Panc1 (cell line): ENCODE measurements at regions not wholly inside any gene's neighbourhood (a gene's known extent, or its start where the extent isn't known, plus 50 kb on each side); places are given as distances from the start of the nearest gene placed in this dataset.

ENCODE experiments used
- ATAC-seq: fragments of 200-7000 bp; cut with Tn5 transposase; 2 replicates; pipeline ENCODE4 v1.9.1; 2020; ENCODE audit warnings: mild to moderate bottlenecking, moderate library complexity
- BruUV-seq: library from RNA; stranded (reverse); fragments of 400-500 nt; replicated peaks from 2 replicates; lab custom pipeline; 2021; lab: Mats Ljungman, UMichigan
- CTCF ChIA-PET: fragments of 300-600 bp; sonication (Branson Sonifier 250); formaldehyde crosslinking; loops from one replicate; lab custom pipeline; 2022; ENCODE audit warnings: antibody characterized with exemption; lab: Charles Lee
- POLR2A ChIA-PET: fragments of 300-600 bp; sonication (Branson Sonifier 250); formaldehyde crosslinking; loops from one replicate; lab custom pipeline; 2022; ENCODE audit warnings: antibody characterized with exemption; lab: Charles Lee
- DNase-seq: peaks from one replicate; pipeline ENCODE4 v3.0.0-alpha.2; 2010; ENCODE audit warnings: low read depth, low spot score
- H3K27ac ChIP-seq: 2 replicates; pipeline ENCODE4 v1.5.1; 2011; ENCODE audit warnings: mild to moderate bottlenecking, low read length, inconsistent platforms
- H3K27me3 ChIP-seq: fragments of 200-500 bp; sonication (Bioruptor generic); 2 replicates; pipeline ENCODE4 v1.6.0; 2014; ENCODE audit warnings: low read length, inconsistent platforms; ENCODE audit not compliant: control insufficient read depth, insufficient read depth
- H3K36me3 ChIP-seq: fragments of 200-500 bp; sonication (Bioruptor generic); 2 replicates; pipeline ENCODE4 v1.5.1; 2014; ENCODE audit warnings: inconsistent platforms, mild to moderate bottlenecking, low read length, moderate library complexity; ENCODE audit not compliant: control insufficient read depth, insufficient read depth
- H3K4me1 ChIP-seq: 2 replicates; pipeline ENCODE4 v1.5.1; 2011; ENCODE audit warnings: inconsistent platforms, mild to moderate bottlenecking, low read length, moderate library complexity; ENCODE audit not compliant: control insufficient read depth, insufficient read depth
- H3K4me3 ChIP-seq, 2 experiments: 2 replicates each; pipeline ENCODE4 v1.5.1; 2011 to 2012; ENCODE audit warnings: low read depth in 2 of 2, low read length in 2 of 2, mild to moderate bottlenecking in 2 of 2, inconsistent platforms in 1 of 2, moderate library complexity in 1 of 2
- H3K9me3 ChIP-seq: fragments of 200-500 bp; sonication (Bioruptor generic); 2 replicates; pipeline ENCODE4 v1.5.1; 2014; ENCODE audit warnings: low read depth, mild to moderate bottlenecking, inconsistent platforms, low read length, moderate library complexity; ENCODE audit not compliant: control insufficient read depth, insufficient read depth
- CTCF ChIP-seq: fragments of 450-650 bp; IDR thresholded peaks from 2 replicates; pipeline ENCODE4 v1.5.1; 2017; ENCODE audit warnings: mild to moderate bottlenecking
- POLR2AphosphoS5 ChIP-seq: IDR thresholded peaks from 2 replicates; pipeline ENCODE4 v1.6.1; 2012; ENCODE audit warnings: mild to moderate bottlenecking, low read depth, low read length, moderate library complexity
- SIN3A ChIP-seq: IDR thresholded peaks from 2 replicates; pipeline ENCODE4 v1.6.1; 2012; ENCODE audit warnings: low read depth, mild to moderate bottlenecking, low read length, moderate library complexity, borderline replicate concordance; ENCODE audit not compliant: insufficient read depth
- TCF7L2 ChIP-seq: IDR thresholded peaks from 2 replicates; pipeline ENCODE4 v1.6.1; 2011; ENCODE audit warnings: mild to moderate bottlenecking, low read depth, low read length, inconsistent platforms
- in situ Hi-C: cut with HindIII; loops from 2 replicates; pipeline ENCODE4 v1.10.0; 2016; ENCODE audit warnings: low sequenced_read_pairs, low pct_unique_long_range_greater_than_20kb
- intact Hi-C: fragments of 100-400 bp; cut with micrococcal nuclease; formaldehyde crosslinking; loops from one replicate; pipeline ENCODE4 v1.10.0; 2022; ENCODE audit not compliant: unreplicated experiment
- TF ChIP-seq, protein P1 (sequence below), 2 experiments: IDR thresholded peaks; 2 replicates each; pipeline ENCODE4 v1.6.1; 2011 to 2012; ENCODE audit warnings: low read depth in 2 of 2, control low read depth in 1 of 2, low read length in 1 of 2, mild to moderate bottlenecking in 1 of 2, moderate library complexity in 1 of 2; ENCODE audit not compliant: insufficient read depth in 1 of 2

DNA sequence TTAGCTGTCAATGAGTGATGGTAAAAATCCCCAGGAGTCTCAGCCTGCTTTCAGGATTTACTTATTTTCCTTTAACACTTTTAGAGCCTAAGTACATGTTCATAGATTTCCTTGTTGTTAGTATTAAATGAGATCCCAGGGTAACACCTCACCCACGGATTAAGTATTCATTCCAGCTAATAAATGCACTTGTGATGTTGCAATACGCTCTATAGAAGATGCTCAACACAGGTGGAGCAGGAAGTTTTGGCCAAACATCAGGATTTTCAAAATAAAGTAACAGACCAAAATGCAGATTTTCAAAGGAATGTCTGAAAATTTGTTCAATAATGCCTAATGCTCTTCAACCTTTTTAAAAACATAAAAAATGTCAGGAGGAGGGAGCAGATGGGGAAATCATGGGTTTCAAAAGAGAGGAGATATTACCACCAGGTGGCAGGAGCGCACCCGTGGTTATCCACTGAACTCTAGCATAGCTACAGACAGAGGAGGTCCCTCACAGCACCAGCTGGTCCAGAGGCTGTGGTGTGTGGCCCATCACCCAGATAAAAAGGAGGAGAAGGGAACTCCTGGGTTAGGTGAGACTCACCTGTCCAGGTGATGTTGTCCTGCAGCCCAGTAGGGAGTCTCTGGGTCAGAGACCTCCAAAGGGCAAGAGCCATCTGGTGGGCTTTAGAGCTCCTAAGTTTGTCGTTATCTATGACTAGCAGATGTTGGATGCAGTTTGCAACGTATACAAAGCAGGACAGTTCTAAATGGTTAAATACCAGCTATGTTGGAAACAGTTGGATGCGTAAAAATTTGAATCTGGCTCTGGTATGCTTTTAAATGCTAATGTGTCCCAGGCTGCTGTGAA lies 1158.4 kb upstream of the TMEM132C start:
- ChIA-PET CTCF (interaction anchor here (0.5 kb wide), 1 partner anchor 398 kb away, joined by 7 read pairs; no protein-coding TSS in a partner anchor), POLR2A (no interaction called here)
- in situ Hi-C loops = no loop called here
- no peaks in the 10 kb centered on the region for H3K27me3 ChIP-seq
- H3K4me3 ChIP-seq = no peak overlapping the region
- TF ChIP-seq POLR2AphosphoS5 (no peak), CTCF (peak; percentile 71)
- no peaks in the 10 kb centered on the region for H3K9me3 ChIP-seq
- no TSS peak for BruUV-seq
- no peaks in the 10 kb centered on the region for H3K36me3 ChIP-seq
- DNase-seq = no peak
- H3K27ac ChIP-seq = no peak overlapping the region
- intact Hi-C loops = loop anchor here (5.0 kb wide), 1 partner anchor 274 kb away; no protein-coding TSS in a partner anchor
- no peaks in the 10 kb centered on the region for H3K4me1 ChIP-seq
- peak; percentile 77 for ATAC-seq

GRCh38 chr12:127113945-127114344 lies 1153.0 kb upstream of the TMEM132C start:
- in situ Hi-C loops (no loop called here), intact Hi-C loops (no loop called here)
- no peaks in the 10 kb centered on the region for H3K4me1 ChIP-seq
- H3K9me3 ChIP-seq = no peaks in the 10 kb centered on the region
- no TSS peak for BruUV-seq
- no peaks in the 10 kb centered on the region for H3K36me3 ChIP-seq
- no peak overlapping the region for H3K27ac ChIP-seq
- TF ChIP-seq TCF7L2 = no peak
- TF ChIP-seq POLR2AphosphoS5 = no peak
- no peak for TF ChIP-seq CTCF
- TF ChIP-seq SIN3A = no peak
- TF ChIP-seq, protein P1, sequence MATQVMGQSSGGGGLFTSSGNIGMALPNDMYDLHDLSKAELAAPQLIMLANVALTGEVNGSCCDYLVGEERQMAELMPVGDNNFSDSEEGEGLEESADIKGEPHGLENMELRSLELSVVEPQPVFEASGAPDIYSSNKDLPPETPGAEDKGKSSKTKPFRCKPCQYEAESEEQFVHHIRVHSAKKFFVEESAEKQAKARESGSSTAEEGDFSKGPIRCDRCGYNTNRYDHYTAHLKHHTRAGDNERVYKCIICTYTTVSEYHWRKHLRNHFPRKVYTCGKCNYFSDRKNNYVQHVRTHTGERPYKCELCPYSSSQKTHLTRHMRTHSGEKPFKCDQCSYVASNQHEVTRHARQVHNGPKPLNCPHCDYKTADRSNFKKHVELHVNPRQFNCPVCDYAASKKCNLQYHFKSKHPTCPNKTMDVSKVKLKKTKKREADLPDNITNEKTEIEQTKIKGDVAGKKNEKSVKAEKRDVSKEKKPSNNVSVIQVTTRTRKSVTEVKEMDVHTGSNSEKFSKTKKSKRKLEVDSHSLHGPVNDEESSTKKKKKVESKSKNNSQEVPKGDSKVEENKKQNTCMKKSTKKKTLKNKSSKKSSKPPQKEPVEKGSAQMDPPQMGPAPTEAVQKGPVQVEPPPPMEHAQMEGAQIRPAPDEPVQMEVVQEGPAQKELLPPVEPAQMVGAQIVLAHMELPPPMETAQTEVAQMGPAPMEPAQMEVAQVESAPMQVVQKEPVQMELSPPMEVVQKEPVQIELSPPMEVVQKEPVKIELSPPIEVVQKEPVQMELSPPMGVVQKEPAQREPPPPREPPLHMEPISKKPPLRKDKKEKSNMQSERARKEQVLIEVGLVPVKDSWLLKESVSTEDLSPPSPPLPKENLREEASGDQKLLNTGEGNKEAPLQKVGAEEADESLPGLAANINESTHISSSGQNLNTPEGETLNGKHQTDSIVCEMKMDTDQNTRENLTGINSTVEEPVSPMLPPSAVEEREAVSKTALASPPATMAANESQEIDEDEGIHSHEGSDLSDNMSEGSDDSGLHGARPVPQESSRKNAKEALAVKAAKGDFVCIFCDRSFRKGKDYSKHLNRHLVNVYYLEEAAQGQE (IDR thresholded peaks at IDR 0.05; ENCODE audit: insufficient read depth in 1 of 2, low read depth in 2 of 2, low read length in 1 of 2) = no peak
- no peak for DNase-seq
- no peak for ATAC-seq
- ChIA-PET POLR2A (no interaction called here), CTCF (no interaction called here)
- H3K4me3 ChIP-seq = no peak overlapping the region
- no peaks in the 10 kb centered on the region for H3K27me3 ChIP-seq
